Right lobe of liver (tissue), 6 donors: ENCODE measurements at regions not wholly inside any gene's neighbourhood (a gene's known extent, or its start where the extent isn't known, plus 50 kb on each side); places are given as distances from the start of the nearest gene placed in this dataset.

Source experiments
- ATAC-seq, 4 donors: fragments of 200-7000 bp; cut with Tn5 transposase; one replicate each; pipeline ENCODE4 v1.9.1; 2020; ENCODE audit warnings: mild to moderate bottlenecking in 4 of 4, moderate library complexity in 4 of 4
- DNase-seq, 3 donors: peaks; one replicate each; pipeline ENCODE4 v3.0.0-alpha.2; 2020
- H3K27ac ChIP-seq, 3 donors: fragments of 200-600 bp; one replicate each; pipeline ENCODE4 v1.8.0; 2022
- H3K27me3 ChIP-seq, 2 donors: fragments of 200-600 bp; one replicate each; pipeline ENCODE4 v1.8.0; 2022
- H3K36me3 ChIP-seq, 4 donors: fragments of 200-600 bp; sonication (generic) in 1 of 4; one replicate each; pipeline versions ENCODE4 v1.5.1 to v1.8.0; 2017 to 2022; ENCODE audit warnings: control low read depth in 1 of 4
- H3K4me1 ChIP-seq, 4 donors: fragments of 200-600 bp; sonication (generic) in 1 of 4; one replicate each; pipeline versions ENCODE4 v1.5.1 to v1.8.0; 2017 to 2022; ENCODE audit warnings: control low read depth in 1 of 4
- H3K4me3 ChIP-seq, 3 donors: fragments of 200-600 bp; one replicate each; pipeline ENCODE4 v1.8.0; 2022
- H3K9me3 ChIP-seq, 4 donors: fragments of 200-600 bp; sonication (generic) in 1 of 4; one replicate each; pipeline versions ENCODE4 v1.5.1 to v1.8.0; 2017 to 2022; ENCODE audit warnings: control low read depth in 1 of 4
- POLR2A ChIP-seq: fragments of 450-650 bp; IDR thresholded peaks from one replicate; pipeline ENCODE4 v1.6.1; 2017; ENCODE audit warnings: antibody characterized with exemption, mild to moderate bottlenecking
- WGBS: methylation state at CpG from one replicate; pipeline ENCODE4 v1.1.6; 2018; ENCODE audit warnings: low coverage, low lambda C conversion rate; ENCODE audit not compliant: insufficient coverage; ENCODE audit errors: missing lambda C conversion rate; 5-methylcytosine and 5-hydroxymethylcytosine counted together
- intact Hi-C, 2 donors: fragments of 100-400 bp; cut with DNase I; formaldehyde crosslinking; loops; one replicate each; pipeline versions ENCODE4 v1.11.2 to v1.14.1; 2022
- TF ChIP-seq, protein P1 (sequence below), 4 donors: fragments of 200-600 bp in 3 of 4; fragments of 450-650 bp in 1 of 4; IDR thresholded peaks; one replicate each; pipeline versions ENCODE4 v1.5.1 to v1.8.0; 2016 to 2022; ENCODE audit warnings: antibody characterized with exemption in 4 of 4, mild to moderate bottlenecking in 2 of 4
- donor health status: DM: no; HTN: yes; CAD: no.
- donor health status: DM: no; HTN: no; CAD: no.
- donor health status: DM: no; HTN: no; CAD: no.
- donor health status: DM: no; HTN: yes; CAD: no.
- donor health status: DM: no; HTN: yes; CAD: no.

DNA sequence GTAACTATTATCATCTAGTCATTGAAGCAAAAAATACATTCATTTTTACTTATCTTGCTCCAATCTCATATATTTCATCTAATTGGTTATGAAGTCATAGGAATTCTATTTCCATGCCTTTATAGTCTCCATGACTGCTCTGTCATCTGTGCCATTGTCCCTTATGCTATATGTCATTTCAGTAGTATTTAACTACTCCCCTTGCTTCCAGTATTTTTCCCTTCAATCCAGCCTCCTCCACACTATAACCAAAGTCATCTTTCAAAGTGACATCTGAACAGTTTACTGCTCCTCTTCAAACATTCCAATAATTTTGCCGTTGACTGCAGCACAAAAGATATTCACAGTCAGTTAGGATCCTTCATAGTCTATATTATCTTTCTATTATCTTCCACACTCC lies 216.6 kb upstream of the HS3ST5 start:
- H3K27me3 ChIP-seq, result no peaks in the 10 kb centered on the region
- no peaks in the 10 kb centered on the region for H3K36me3 ChIP-seq
- WGBS, result 50% methylated on average over 1 of the region's 1 CpG
- ATAC-seq, result no peak
- TF ChIP-seq, protein P1, sequence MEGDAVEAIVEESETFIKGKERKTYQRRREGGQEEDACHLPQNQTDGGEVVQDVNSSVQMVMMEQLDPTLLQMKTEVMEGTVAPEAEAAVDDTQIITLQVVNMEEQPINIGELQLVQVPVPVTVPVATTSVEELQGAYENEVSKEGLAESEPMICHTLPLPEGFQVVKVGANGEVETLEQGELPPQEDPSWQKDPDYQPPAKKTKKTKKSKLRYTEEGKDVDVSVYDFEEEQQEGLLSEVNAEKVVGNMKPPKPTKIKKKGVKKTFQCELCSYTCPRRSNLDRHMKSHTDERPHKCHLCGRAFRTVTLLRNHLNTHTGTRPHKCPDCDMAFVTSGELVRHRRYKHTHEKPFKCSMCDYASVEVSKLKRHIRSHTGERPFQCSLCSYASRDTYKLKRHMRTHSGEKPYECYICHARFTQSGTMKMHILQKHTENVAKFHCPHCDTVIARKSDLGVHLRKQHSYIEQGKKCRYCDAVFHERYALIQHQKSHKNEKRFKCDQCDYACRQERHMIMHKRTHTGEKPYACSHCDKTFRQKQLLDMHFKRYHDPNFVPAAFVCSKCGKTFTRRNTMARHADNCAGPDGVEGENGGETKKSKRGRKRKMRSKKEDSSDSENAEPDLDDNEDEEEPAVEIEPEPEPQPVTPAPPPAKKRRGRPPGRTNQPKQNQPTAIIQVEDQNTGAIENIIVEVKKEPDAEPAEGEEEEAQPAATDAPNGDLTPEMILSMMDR (IDR thresholded peaks at IDR 0.05), result no peak
- TF ChIP-seq POLR2A, result no peak
- H3K4me3 ChIP-seq, result no peak overlapping the region
- intact Hi-C loops, result no loop called here
- no peak overlapping the region for H3K27ac ChIP-seq
- H3K4me1 ChIP-seq, result no peaks in the 10 kb centered on the region
- H3K9me3 ChIP-seq, result peaks cover 0 to 2% (median 0%) of the 10 kb centered on the region in 4 donors
- no peak for DNase-seq

DNA sequence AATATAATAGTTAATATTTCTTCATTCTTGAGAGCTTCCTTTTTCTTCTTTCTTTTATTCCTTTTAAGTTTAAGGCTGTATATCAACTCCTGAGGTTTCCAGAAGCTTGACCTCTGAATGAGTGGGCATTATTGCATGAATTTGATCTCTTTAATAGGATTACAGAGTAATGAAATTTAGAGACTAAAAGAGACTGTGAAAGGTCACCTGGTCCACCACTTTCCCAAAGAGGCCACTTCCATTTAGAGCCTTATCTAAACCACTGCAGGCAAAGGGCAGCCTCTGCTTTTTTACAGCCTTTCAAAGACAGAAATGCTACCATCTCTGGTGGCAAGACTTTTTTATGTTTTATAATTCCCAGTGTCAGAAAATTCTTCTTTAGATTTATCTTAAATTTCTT lies 215.3 kb upstream of the HS3ST5 start:
- TF ChIP-seq, protein P1 (IDR thresholded peaks at IDR 0.05), result no peak
- no peak for TF ChIP-seq POLR2A
- DNase-seq (no peak), ATAC-seq (no peak)
- no peak overlapping the region for H3K4me3 ChIP-seq
- no peaks in the 10 kb centered on the region for H3K27me3 ChIP-seq
- no peaks in the 10 kb centered on the region for H3K36me3 ChIP-seq
- no peaks in the 10 kb centered on the region for H3K4me1 ChIP-seq
- H3K9me3 ChIP-seq, result peaks cover 0 to 2% (median 0%) of the 10 kb centered on the region in 4 donors
- intact Hi-C loops, result no loop called here
- H3K27ac ChIP-seq, result no peak overlapping the region

DNA sequence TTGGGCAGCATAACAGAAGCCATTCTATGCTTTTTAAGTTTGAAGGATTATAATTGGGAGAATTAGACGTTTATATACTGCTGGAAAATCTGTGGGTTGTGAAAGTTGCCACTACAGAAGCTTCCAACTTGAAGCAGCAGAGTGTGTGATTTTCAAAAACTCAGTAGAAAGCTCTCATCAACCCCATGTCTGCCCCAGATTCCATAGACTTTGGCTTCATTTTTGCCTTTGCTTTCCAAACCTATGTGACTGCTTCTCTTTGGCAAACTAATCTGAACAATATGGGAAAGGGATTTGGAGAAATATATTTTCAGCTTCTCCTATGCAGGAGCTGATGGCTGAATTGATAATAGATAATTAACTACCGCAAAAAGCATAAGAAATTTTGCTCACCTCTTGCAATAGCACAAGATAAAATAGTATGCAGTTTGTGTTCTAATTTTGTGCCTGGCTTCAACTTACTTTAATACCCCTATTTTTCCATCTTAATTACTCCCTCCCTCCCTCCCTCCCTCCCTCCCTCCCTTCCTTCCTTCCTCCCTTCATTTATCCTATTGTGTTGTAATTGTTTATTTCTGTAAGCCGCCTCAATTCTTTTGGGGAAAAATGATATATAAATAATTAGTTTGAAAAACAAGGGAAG lies 214.1 kb upstream of the HS3ST5 start:
- WGBS, result 55% methylated on average over 3 of the region's 3 CpGs
- H3K27ac ChIP-seq, result no peak overlapping the region
- H3K36me3 ChIP-seq, result no peaks in the 10 kb centered on the region
- H3K4me3 ChIP-seq, result no peak overlapping the region
- H3K27me3 ChIP-seq, result no peaks in the 10 kb centered on the region
- DNase-seq, result no peak
- TF ChIP-seq POLR2A, result no peak
- TF ChIP-seq, protein P1 (IDR thresholded peaks at IDR 0.05), result no peak
- intact Hi-C loops, result no loop called here
- peaks cover 0 to 2% (median 0%) of the 10 kb centered on the region in 4 donors for H3K9me3 ChIP-seq
- ATAC-seq, result no peak
- no peaks in the 10 kb centered on the region for H3K4me1 ChIP-seq

DNA sequence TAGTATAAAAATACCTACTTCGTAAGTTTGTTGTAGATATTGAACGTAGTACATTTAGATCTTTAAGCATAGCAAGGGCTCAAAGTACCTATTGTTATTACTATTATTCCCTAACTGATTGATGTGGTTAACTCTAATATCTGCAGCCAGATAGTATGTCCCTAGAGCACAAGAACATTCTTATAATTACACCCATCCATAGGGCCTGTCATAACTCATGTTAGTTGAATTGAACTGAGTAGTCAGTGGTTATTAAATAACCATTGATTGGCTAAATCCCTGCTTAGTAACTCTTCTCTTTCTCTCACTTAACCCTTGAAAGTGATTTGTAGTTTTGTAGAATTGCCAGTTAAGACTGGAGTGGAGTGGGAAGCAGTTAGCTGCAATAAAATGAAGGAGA lies 207.5 kb upstream of the HS3ST5 start:
- Histone ChIP-seq H3K4me3 (no peak overlapping the region), H3K9me3 (no peaks in the 10 kb centered on the region), H3K4me1 (no peaks in the 10 kb centered on the region), H3K27ac (no peak overlapping the region), H3K36me3 (no peaks in the 10 kb centered on the region), H3K27me3 (no peaks in the 10 kb centered on the region)
- intact Hi-C loops, result no loop called here
- TF ChIP-seq POLR2A, result no peak
- TF ChIP-seq, protein P1 (IDR thresholded peaks at IDR 0.05), result no peak
- 60% methylated on average over 2 of the region's 2 CpGs for WGBS
- ATAC-seq, result no peak
- DNase-seq, result no peak

DNA sequence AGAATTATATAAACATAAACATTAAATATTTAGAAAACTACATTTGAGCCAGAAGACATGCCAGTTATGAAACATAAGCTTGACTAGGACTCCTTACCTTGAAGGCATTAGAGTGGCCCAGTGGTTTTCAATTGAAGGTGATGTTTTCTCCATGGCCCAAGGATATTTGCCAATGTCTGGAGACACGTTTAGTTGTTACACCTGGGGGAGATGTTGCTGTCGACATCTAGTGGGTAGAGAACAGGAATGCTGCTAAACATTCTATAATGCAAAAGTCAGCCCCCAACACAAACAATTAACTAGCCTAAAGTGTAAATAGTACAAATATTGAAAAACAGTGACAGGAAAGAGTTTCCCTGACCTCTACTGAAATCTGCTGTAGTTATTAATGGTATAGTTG lies 200.9 kb upstream of the HS3ST5 start:
- no peak overlapping the region for H3K4me3 ChIP-seq
- no peak overlapping the region for H3K27ac ChIP-seq
- no peak for ATAC-seq
- no peak for DNase-seq
- no peaks in the 10 kb centered on the region for H3K9me3 ChIP-seq
- no peak for TF ChIP-seq POLR2A
- TF ChIP-seq, protein P1 (IDR thresholded peaks at IDR 0.05), result no peak
- H3K27me3 ChIP-seq, result no peaks in the 10 kb centered on the region
- intact Hi-C loops, result no loop called here
- H3K36me3 ChIP-seq, result no peaks in the 10 kb centered on the region
- H3K4me1 ChIP-seq, result no peaks in the 10 kb centered on the region
- WGBS, result 38% methylated on average over 2 of the region's 2 CpGs
